Activated CD4-positive, alpha-beta T cell treated with anti-CD3 and anti-CD28 coated beads for 36 hours (primary cell): ENCODE measurements at regions not wholly inside any gene's neighbourhood (a gene's known extent, or its start where the extent isn't known, plus 50 kb on each side); places are given as distances from the start of the nearest gene placed in this dataset.

Experiments
- ATAC-seq: fragments of 200-7000 bp; cut with Tn5 transposase; one replicate; pipeline ENCODE4 v1.10.0; 2021; ENCODE audit warnings: mild to moderate bottlenecking, moderate library complexity
- CTCF ChIA-PET: fragments of 350-600 bp; sonication (Branson Sonifier 250); formaldehyde crosslinking; loops from one replicate; lab custom pipeline; 2021; ENCODE audit warnings: antibody characterized with exemption; lab: Charles Lee
- POLR2A ChIA-PET: fragments of 350-600 bp; sonication (Branson Sonifier 250); formaldehyde crosslinking; loops from one replicate; lab custom pipeline; 2021; ENCODE audit warnings: antibody characterized with exemption, inconsistent platforms; lab: Charles Lee
- DNase-seq: peaks from one replicate; pipeline ENCODE4 v3.0.0-alpha.2; 2020
- H3K27ac Mint-ChIP-seq: one replicate; pipeline ENCODE4 v1.8.0; 2021; ENCODE audit warnings: mixed read lengths
- H3K27me3 Mint-ChIP-seq: one replicate; pipeline ENCODE4 v1.8.0; 2021; ENCODE audit warnings: mixed read lengths
- H3K36me3 Mint-ChIP-seq: one replicate; pipeline ENCODE4 v1.8.0; 2021; ENCODE audit warnings: low read depth, mixed read lengths
- H3K4me1 Mint-ChIP-seq: one replicate; pipeline ENCODE4 v1.8.0; 2021; ENCODE audit warnings: mixed read lengths
- H3K4me3 Mint-ChIP-seq: one replicate; pipeline ENCODE4 v1.8.0; 2021; ENCODE audit warnings: mild to moderate bottlenecking, moderate library complexity, mixed read lengths
- H3K9me3 Mint-ChIP-seq: one replicate; pipeline ENCODE4 v1.8.0; 2021; ENCODE audit warnings: low read depth, mixed read lengths
- intact Hi-C, 2 experiments: fragments of 100-400 bp; cut with DNase I in 1 of 2; cut with micrococcal nuclease in 1 of 2; formaldehyde crosslinking; loops; one replicate each; pipeline versions ENCODE4 v1.14.2 to v1.15.1; 2022 to 2024; cut with DNase I, micrococcal nuclease

DNA sequence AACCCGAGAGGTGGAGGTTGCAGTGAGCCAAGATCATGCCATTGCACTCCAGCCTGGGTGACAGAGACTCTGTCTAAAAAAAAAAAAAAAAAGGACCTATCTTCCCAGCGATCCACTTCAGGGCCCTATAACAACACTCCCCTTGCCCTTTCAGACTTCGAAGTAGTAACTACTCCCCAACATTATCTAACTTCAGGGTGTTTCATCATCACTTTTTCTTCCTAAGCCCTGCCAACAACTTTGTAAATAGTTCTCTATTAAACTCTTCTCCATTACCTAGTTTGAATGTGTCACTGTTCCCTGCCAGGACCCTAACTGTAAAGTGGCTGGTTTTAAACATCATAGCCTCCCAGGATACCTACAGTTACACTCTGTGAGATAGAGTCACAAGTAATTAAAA lies 220.8 kb downstream of the BTG1 start:
- Mint-ChIP-seq H3K4me3 (no peak overlapping the region), H3K27ac (no peak overlapping the region), H3K27me3 (no peaks in the 10 kb centered on the region), H3K9me3 (no peaks in the 10 kb centered on the region), H3K36me3 (no peaks in the 10 kb centered on the region), H3K4me1 (peaks cover 20% of the 10 kb centered on the region)
- ChIA-PET CTCF (no interaction called here), POLR2A (no interaction called here)
- DNase-seq (no peak), ATAC-seq (no peak)
- intact Hi-C loops: no loop called here

DNA sequence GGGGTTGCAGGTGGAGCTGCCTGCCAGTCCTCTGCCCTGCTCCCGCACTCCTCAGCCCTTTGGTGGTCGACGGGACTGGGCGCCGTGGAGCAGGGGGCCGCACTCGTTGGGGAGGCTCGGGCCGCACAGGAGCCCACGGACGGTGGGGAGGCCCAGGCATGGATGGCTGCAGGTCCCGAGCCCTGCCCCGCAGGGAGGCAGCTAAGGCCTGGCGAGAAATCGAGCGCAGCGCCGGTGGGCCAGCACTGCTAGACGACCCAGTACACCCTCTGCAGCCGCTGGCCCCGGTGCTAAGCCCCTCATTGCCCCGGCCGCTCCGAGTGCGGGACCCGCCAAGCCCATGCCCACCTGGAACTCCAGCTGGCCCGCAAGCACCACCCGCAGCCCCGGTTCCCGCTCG lies 221.8 kb downstream of the BTG1 start:
- Mint-ChIP-seq H3K4me1 (peaks cover 20% of the 10 kb centered on the region), H3K27ac (no peak overlapping the region), H3K9me3 (no peaks in the 10 kb centered on the region), H3K36me3 (no peaks in the 10 kb centered on the region), H3K4me3 (no peak overlapping the region), H3K27me3 (no peaks in the 10 kb centered on the region)
- ATAC-seq: no peak
- ChIA-PET POLR2A (no interaction called here), CTCF (no interaction called here)
- no peak for DNase-seq
- intact Hi-C loops: no loop called here

DNA sequence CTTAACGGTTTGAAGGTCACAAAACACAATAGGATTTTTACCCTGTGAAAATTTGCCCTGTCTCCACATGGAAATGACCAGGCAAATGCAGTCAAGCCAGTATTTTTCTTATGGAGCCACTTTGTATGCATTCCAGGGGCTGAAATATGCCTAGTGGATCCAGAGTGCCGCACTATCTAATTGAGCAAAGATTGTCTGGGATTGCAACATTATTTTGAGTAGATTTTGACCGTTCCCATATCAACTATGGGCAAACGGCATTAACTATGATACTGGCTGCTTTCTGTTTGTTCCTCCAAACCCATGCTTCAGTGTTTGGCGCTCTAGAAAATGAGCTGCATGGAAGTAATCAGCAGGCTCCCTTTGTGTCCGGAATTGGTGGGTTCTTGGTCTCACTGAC lies 223.0 kb downstream of the BTG1 start:
- H3K9me3 Mint-ChIP-seq: no peaks in the 10 kb centered on the region
- ChIA-PET POLR2A (no interaction called here), CTCF (interaction anchor here (1.2 kb wide), 1 partner anchor 45 kb away, joined by 3 read pairs; no protein-coding TSS in a partner anchor)
- no peak for DNase-seq
- H3K27me3 Mint-ChIP-seq: no peaks in the 10 kb centered on the region
- no peaks in the 10 kb centered on the region for H3K36me3 Mint-ChIP-seq
- intact Hi-C loops: no loop called here
- no peak for ATAC-seq
- no peak overlapping the region for H3K4me3 Mint-ChIP-seq
- H3K4me1 Mint-ChIP-seq: peaks cover 26% of the 10 kb centered on the region
- H3K27ac Mint-ChIP-seq: no peak overlapping the region

DNA sequence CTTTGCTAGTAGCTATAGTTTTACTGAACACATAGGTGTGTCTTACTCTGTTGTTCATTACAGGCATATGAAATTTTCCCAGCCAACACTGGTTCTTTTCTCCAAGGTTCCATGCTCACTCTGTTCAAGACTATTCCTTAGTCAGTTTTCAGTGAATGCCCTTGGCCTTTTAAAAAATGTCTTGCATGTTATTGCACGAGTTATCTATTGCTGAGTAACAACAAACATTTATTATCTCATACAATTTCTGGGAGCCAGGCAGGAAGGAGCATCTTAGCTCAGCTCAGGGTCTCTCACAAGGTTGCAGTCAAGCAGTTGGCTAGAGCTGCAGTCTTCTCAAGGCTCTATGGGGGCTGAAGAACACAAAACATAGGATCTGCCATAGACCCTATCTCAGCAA lies 223.5 kb downstream of the BTG1 start:
- ATAC-seq (no peak), DNase-seq (no peak)
- POLR2A ChIA-PET: no interaction called here
- Mint-ChIP-seq H3K27me3 (no peaks in the 10 kb centered on the region), H3K4me3 (no peak overlapping the region), H3K27ac (no peak overlapping the region), H3K4me1 (peaks cover 26% of the 10 kb centered on the region), H3K36me3 (no peaks in the 10 kb centered on the region), H3K9me3 (no peaks in the 10 kb centered on the region)
- CTCF ChIA-PET: interaction anchor here (1.2 kb wide), 1 partner anchor 45 kb away, joined by 3 read pairs; no protein-coding TSS in a partner anchor
- intact Hi-C loops: no loop called here

DNA sequence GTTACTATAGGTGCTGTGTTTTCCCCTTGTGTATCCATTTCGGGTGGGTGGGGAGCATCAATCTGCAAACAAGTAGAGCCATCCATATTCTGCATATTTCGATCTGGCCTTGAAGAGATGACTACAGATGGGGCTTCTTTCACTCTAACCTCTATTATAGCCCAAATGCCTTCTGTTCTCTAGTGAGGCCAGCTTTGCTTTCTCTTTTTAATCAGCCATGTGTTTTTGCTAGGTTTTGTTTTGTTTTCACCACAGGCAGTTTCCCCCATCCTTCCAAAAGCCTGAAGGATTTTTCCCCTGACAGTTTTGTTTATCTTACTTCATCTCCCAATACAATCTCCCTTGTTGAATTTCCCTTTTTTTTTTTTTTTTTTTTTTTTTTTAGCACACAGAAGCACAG lies 224.1 kb downstream of the BTG1 start:
- ChIA-PET POLR2A (no interaction called here), CTCF (interaction anchor here (0.6 kb wide), 3 partner anchors 59 to 1565 kb away, joined by 3 read pairs; no protein-coding TSS in a partner anchor)
- no peak for DNase-seq
- Mint-ChIP-seq H3K4me3 (no peak overlapping the region), H3K27ac (no peak overlapping the region), H3K27me3 (no peaks in the 10 kb centered on the region), H3K9me3 (peaks cover 2% of the 10 kb centered on the region), H3K4me1 (peaks cover 26% of the 10 kb centered on the region), H3K36me3 (no peaks in the 10 kb centered on the region)
- ATAC-seq: no peak
- intact Hi-C loops: no loop called here

DNA sequence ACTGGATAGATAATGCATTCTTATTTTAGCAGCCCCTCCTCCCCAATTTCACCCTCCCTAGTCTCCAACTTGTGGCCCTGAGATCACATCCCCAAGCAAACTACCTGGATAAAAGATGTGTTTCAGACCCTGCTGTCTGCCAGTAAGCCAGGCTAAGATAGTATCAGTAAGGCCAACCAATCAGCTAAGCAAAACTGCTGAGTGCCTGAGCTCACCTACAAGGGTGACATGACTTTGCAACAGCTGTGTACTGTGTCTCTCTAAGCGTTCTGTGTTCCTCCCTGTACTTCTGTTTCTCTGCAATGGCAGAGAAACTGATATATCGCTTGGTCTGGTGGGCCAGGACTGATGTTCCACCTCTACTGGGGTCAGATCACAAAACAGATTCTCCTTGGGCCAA lies 224.9 kb downstream of the BTG1 start:
- Mint-ChIP-seq H3K27me3 (no peaks in the 10 kb centered on the region), H3K4me3 (no peak overlapping the region), H3K27ac (no peak overlapping the region), H3K36me3 (no peaks in the 10 kb centered on the region), H3K4me1 (peaks cover 26% of the 10 kb centered on the region), H3K9me3 (peaks cover 2% of the 10 kb centered on the region)
- ChIA-PET CTCF (interaction anchor here (0.5 to 0.6 kb wide), 2 partner anchors 239 to 415 kb away, joined by 3 read pairs; no protein-coding TSS in a partner anchor), POLR2A (no interaction called here)
- intact Hi-C loops: no loop called here
- ATAC-seq (no peak), DNase-seq (no peak)

DNA sequence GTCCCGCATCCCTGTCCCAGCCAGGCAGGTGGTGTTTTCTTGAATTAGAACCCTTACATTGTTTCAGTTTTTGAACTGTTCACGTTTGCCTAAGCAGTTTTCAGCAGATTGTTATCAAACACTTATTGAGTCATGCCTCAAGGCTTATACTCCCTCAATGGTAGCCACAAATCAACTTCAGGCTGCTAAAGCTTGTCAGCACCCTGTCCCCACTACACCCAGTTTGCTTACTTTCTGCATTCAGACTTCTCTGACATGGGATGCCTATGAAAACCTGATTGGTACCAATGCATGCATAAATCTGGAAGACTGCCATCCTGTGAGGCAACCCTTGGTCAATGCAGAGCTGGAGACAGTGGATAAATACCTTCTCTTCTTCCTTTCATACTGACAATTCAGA lies 225.4 kb downstream of the BTG1 start:
- DNase-seq: no peak

DNA sequence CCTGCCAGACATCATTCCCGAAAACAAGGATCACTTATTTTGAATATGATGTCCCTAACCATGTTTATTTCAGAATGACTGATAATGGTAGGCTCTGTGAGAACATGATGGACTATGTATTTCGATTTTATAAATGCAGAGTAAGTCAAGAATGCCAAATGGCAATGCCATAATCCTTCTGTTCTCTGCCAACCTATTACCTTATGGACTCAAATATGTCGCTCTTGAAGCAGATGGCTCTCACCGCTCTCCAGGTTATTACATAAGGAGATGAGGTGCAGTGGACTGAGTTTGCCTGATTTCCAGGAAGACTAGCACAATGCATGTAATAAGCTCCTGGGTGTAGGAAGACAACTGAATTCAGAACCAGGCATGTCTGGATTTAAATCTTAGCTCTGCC lies 227.2 kb downstream of the BTG1 start:
- CTCF ChIA-PET: interaction anchor here (1.2 kb wide), 1 partner anchor 122 kb away, joined by 3 read pairs; no protein-coding TSS in a partner anchor
- peaks cover 26% of the 10 kb centered on the region for H3K4me1 Mint-ChIP-seq
- intact Hi-C loops: no loop called here

More for the DNA sequence above, 225.4 kb downstream of the BTG1 start:
- Mint-ChIP-seq H3K36me3 (no peaks in the 10 kb centered on the region), H3K4me3 (no peak overlapping the region), H3K9me3 (peaks cover 2% of the 10 kb centered on the region), H3K4me1 (peaks cover 26% of the 10 kb centered on the region), H3K27ac (no peak overlapping the region), H3K27me3 (no peaks in the 10 kb centered on the region)
- POLR2A ChIA-PET: no interaction called here
- intact Hi-C loops: no loop called here
- CTCF ChIA-PET: interaction anchor here (0.5 kb wide), 1 partner anchor 415 kb away, joined by 3 read pairs; no protein-coding TSS in a partner anchor
- no peak for ATAC-seq

DNA sequence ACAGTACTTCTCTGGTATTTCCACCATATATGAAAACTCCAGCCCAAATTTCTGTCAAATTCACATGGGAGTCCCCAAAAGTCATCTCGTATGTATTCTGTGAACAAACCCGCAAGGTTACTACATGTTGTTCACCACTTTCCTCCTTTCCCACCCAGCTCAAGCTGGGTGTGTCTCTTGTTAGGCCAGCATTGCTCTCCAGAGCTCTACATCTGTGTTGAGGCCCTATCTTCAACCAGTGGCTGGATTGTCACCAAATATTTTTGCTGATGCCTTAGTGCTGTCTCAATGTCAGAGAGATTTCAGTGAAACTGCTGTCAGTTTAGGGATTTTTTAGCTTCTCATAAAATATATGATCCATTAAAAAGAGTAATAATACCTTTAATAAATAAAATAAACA lies 230.9 kb downstream of the BTG1 start:
- DNase-seq (no peak), ATAC-seq (no peak)
- H3K36me3 Mint-ChIP-seq: no peaks in the 10 kb centered on the region
- POLR2A ChIA-PET: no interaction called here
- intact Hi-C loops: no loop called here
- no peaks in the 10 kb centered on the region for H3K27me3 Mint-ChIP-seq
- peaks cover 14% of the 10 kb centered on the region for H3K4me1 Mint-ChIP-seq
- CTCF ChIA-PET: no interaction called here
- H3K4me3 Mint-ChIP-seq: no peak overlapping the region
- H3K27ac Mint-ChIP-seq: no peak overlapping the region
- H3K9me3 Mint-ChIP-seq: peaks cover 2% of the 10 kb centered on the region

More for the DNA sequence above, 227.2 kb downstream of the BTG1 start:
- DNase-seq (no peak), ATAC-seq (no peak)
- H3K4me3 Mint-ChIP-seq: no peak overlapping the region
- no peaks in the 10 kb centered on the region for H3K36me3 Mint-ChIP-seq
- POLR2A ChIA-PET: no interaction called here
- no peaks in the 10 kb centered on the region for H3K27me3 Mint-ChIP-seq
- peaks cover 2% of the 10 kb centered on the region for H3K9me3 Mint-ChIP-seq
- H3K27ac Mint-ChIP-seq: no peak overlapping the region

DNA sequence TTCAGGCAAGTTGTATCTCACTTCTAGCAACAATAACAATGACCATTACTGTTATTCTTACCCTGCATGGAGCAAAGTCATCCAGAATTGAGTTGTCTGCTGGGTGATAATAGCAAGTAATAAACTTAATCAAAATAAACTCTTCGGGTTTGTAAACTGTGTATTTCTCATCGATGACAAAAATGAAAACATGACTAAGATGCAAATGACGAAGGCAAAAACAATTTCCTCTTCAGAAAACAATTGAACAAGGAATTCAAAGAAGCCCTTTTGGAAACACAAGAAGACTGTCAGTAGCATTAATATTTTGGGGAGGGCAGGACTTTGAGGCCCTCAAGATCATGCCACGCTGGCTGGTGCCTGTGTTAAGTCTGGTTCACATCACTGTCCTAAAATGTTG lies 232.0 kb downstream of the BTG1 start:
- H3K4me3 Mint-ChIP-seq: no peak overlapping the region
- no peak overlapping the region for H3K27ac Mint-ChIP-seq
- H3K36me3 Mint-ChIP-seq: no peaks in the 10 kb centered on the region
- POLR2A ChIA-PET: no interaction called here
- peaks cover 4% of the 10 kb centered on the region for H3K9me3 Mint-ChIP-seq
- DNase-seq (no peak), ATAC-seq (no peak)
- no peaks in the 10 kb centered on the region for H3K27me3 Mint-ChIP-seq
- CTCF ChIA-PET: no interaction called here
- peaks cover 14% of the 10 kb centered on the region for H3K4me1 Mint-ChIP-seq
- intact Hi-C loops: no loop called here

DNA sequence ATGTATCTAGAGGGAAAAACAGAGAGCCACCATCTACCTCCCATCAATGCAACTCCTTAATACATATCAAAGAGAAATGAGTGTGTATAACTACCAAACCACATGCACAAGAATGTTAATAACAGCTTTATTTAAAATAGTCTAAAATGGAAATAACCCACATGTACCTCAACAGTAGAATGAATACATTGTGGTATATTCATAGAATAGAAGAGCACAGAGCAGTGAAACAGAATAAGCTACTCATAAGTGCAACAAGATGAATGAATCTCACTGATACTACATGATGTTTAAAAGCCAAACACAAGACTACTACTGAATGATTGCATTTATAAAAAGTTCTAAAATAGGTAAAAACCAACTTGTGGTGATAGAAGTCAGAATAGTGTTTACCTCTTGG lies 232.5 kb downstream of the BTG1 start:
- no peak for ATAC-seq
- H3K36me3 Mint-ChIP-seq: no peaks in the 10 kb centered on the region
- peaks cover 5% of the 10 kb centered on the region for H3K9me3 Mint-ChIP-seq
- H3K27ac Mint-ChIP-seq: no peak overlapping the region
- ChIA-PET CTCF (no interaction called here), POLR2A (no interaction called here)
- DNase-seq: no peak
- no peaks in the 10 kb centered on the region for H3K27me3 Mint-ChIP-seq
- intact Hi-C loops: no loop called here
- peaks cover 11% of the 10 kb centered on the region for H3K4me1 Mint-ChIP-seq
- H3K4me3 Mint-ChIP-seq: no peak overlapping the region

DNA sequence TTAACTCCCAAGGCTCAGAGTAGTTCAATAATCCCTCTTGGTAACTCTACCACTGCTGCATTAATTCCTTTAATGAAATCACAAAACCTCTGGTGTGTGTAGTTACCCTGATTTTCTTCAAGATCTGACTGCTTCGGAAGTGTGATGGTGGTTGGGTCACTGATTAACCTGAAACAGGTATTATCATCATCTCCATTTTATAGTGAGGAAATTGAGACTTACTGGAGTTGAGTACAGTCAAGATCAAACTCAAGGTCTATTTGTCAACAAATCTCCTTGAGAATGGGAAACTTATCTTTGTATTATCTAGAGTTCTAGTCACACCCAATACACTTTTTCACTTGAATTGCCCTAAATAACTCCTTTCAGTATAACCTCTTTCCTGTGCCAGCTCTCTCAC lies 233.5 kb downstream of the BTG1 start:
- POLR2A ChIA-PET: no interaction called here
- Mint-ChIP-seq H3K36me3 (peaks cover 2% of the 10 kb centered on the region), H3K9me3 (peaks cover 8% of the 10 kb centered on the region), H3K27me3 (no peaks in the 10 kb centered on the region), H3K4me3 (no peak overlapping the region), H3K4me1 (peaks cover 9% of the 10 kb centered on the region), H3K27ac (no peak overlapping the region)
- no peak for DNase-seq
- intact Hi-C loops: no loop called here
- CTCF ChIA-PET: no interaction called here
- ATAC-seq: no peak
